ENCODE measurements at regions not wholly inside any gene's neighbourhood (a gene's known extent, or its start where the extent isn't known, plus 50 kb on each side); places are given as distances from the start of the nearest gene placed in this dataset.

GRCh38 chr12:115023279-115024265 lies 339.6 kb upstream of the TBX3 start:
- Histone ChIP-seq H3K4me3 (no peak overlapping the region), H3K4me2 (no peak overlapping the region), H3K4me1 (no peaks in the 10 kb centered on the region), H3K27ac (no peak overlapping the region), H3K9me3 (peaks cover 11% of the 10 kb centered on the region)
- ChIA-PET POLR2A (interaction anchor here (1.0 kb wide), 1 partner anchor 339 kb away, joined by 3 read pairs; the partner anchor contains the start of gene TBX3), CTCF (interaction anchor here (0.6 kb wide), 1 partner anchor 250 kb away, joined by 3 read pairs; no protein-coding TSS in a partner anchor)
- no peak for ATAC-seq
- DNase-seq (ENCODE audit: low read depth in 1 of 2, low spot score in 1 of 2): no peak
- no peak for FAIRE-seq
- TF ChIP-seq EHF (CRISPR knock-in tag; IDR thresholded peaks at IDR 0.05): no peak
- TF ChIP-seq FOSL2 (IDR thresholded peaks at IDR 0.05): no peak
- no peak for TF ChIP-seq FOSL2 (CRISPR knock-in tag; IDR thresholded peaks at IDR 0.05)
- TF ChIP-seq HOXB13 (CRISPR knock-in tag; IDR thresholded peaks at IDR 0.05; ENCODE audit: low read depth): no peak
- no peak for TF ChIP-seq HDAC2 (IDR thresholded peaks at IDR 0.05)
- no peak for TF ChIP-seq CEBPB (IDR thresholded peaks at IDR 0.05)
- TF ChIP-seq RFX5 (IDR thresholded peaks at IDR 0.05): no peak
- no peak for TF ChIP-seq RAD21 (conservative IDR thresholded peaks at IDR 0.05 in 1 of 2, IDR thresholded peaks at IDR 0.05 in 1 of 2)
- no peak for TF ChIP-seq CHD2 (IDR thresholded peaks at IDR 0.05; ENCODE audit: low read length, partially characterized antibody)
- TF ChIP-seq JUNB (IDR thresholded peaks at IDR 0.05): no peak
- no peak for TF ChIP-seq NR3C1 (IDR thresholded peaks at IDR 0.05)
- TF ChIP-seq MAFK (IDR thresholded peaks at IDR 0.05; ENCODE audit: partially characterized antibody): no peak
- TF ChIP-seq FOSB (CRISPR knock-in tag; IDR thresholded peaks at IDR 0.05): no peak
- TF ChIP-seq MAZ (IDR thresholded peaks at IDR 0.05; ENCODE audit: borderline replicate concordance, low read depth, low read length): no peak
- no peak for TF ChIP-seq TFCP2L1 (CRISPR knock-in tag; IDR thresholded peaks at IDR 0.05)
- TF ChIP-seq ESRRA (IDR thresholded peaks at IDR 0.05; ENCODE audit: borderline replicate concordance, low read length): no peak
- no peak for TF ChIP-seq CTCF (IDR thresholded peaks at IDR 0.05)
- no peak for TF ChIP-seq HOXB5 (CRISPR knock-in tag; IDR thresholded peaks at IDR 0.05)
- TF ChIP-seq ZNF302 (CRISPR knock-in tag; IDR thresholded peaks at IDR 0.05): no peak
- TF ChIP-seq PHF8 (IDR thresholded peaks at IDR 0.05; ENCODE audit: borderline replicate concordance, low read depth): no peak
- no peak for TF ChIP-seq ZC3H11A (IDR thresholded peaks at IDR 0.05)
- WGBS (ENCODE audit: missing lambda C conversion rate): 47% methylated on average over 4 of the region's 4 CpGs

GRCh38 chr12:115020091-115020490 lies 336.1 kb upstream of the TBX3 start:
- peaks cover 11% of the 10 kb centered on the region for H3K9me3 ChIP-seq
- TF ChIP-seq EP300 (IDR thresholded peaks at IDR 0.05): no peak
- no peak for TF ChIP-seq ATOH8 (CRISPR knock-in tag; IDR thresholded peaks at IDR 0.05; ENCODE audit: low read depth)
- no peak for TF ChIP-seq NR3C1 (IDR thresholded peaks at IDR 0.05)
- TF ChIP-seq KDM5A (IDR thresholded peaks at IDR 0.05): no peak
- no peak for TF ChIP-seq ESRRA (IDR thresholded peaks at IDR 0.05; ENCODE audit: borderline replicate concordance, low read length)
- no peak for TF ChIP-seq MAX (IDR thresholded peaks at IDR 0.05)
- TF ChIP-seq PHF8 (IDR thresholded peaks at IDR 0.05; ENCODE audit: borderline replicate concordance, low read depth): no peak
- TF ChIP-seq POLR2AphosphoS2 (conservative IDR thresholded peaks at IDR 0.05; ENCODE audit: low read length): no peak
- no peak for TF ChIP-seq POLR2A (IDR thresholded peaks at IDR 0.05; ENCODE audit: low read length)
- no peak overlapping the region for H3K4me3 ChIP-seq
- DNase-seq (ENCODE audit: low read depth in 1 of 2, low spot score in 1 of 2): no peak
- POLR2A ChIA-PET: no interaction called here
- no peak for FAIRE-seq
- H3K4me1 ChIP-seq: no peaks in the 10 kb centered on the region
- H3K27ac ChIP-seq: no peak overlapping the region
- CTCF ChIA-PET: no interaction called here
- no peak overlapping the region for H3K4me2 ChIP-seq
- ATAC-seq: no peak

Measured in A549 (cell line).